Neural cell (in vitro differentiated cells): ENCODE measurements at regions not wholly inside any gene's neighbourhood (a gene's known extent, or its start where the extent isn't known, plus 50 kb on each side); places are given as distances from the start of the nearest gene placed in this dataset.

ENCODE experiments used
- H2AFZ ChIP-seq: fragments of 200-600, 300-800 bp; sonication (generic), shearing (Covaris generic); 2 replicates; pipeline ENCODE4 v1.6.0; 2014; ENCODE audit warnings: low read depth, mild to moderate bottlenecking, antibody characterized with exemption, low read length, moderate library complexity
- H3F3A ChIP-seq: fragments of 200-600 bp; shearing (Covaris generic); 2 replicates; pipeline ENCODE4 v1.6.1; 2016; ENCODE audit warnings: mild to moderate bottlenecking, moderate library complexity, mixed read lengths, antibody characterized with exemption, low read length; ENCODE audit not compliant: insufficient read depth, poor library complexity, severe bottlenecking
- H3K27ac ChIP-seq: fragments of 200-600, 300-800 bp; sonication (generic), shearing (Covaris generic); 2 replicates; pipeline ENCODE4 v1.5.1; 2014; ENCODE audit warnings: mild to moderate bottlenecking, low read length, moderate library complexity
- H3K27me3 ChIP-seq: fragments of 300-800, 200-600 bp; sonication (generic), shearing (Covaris generic); 2 replicates; pipeline ENCODE4 v1.6.0; 2014; ENCODE audit warnings: mild to moderate bottlenecking, low read depth, low read length, moderate library complexity; ENCODE audit not compliant: insufficient read depth
- H3K36me3 ChIP-seq: fragments of 300-800, 200-600 bp; sonication (generic), shearing (Covaris generic); 2 replicates; pipeline ENCODE4 v1.5.1; 2014; ENCODE audit warnings: mild to moderate bottlenecking, antibody characterized with exemption, low read length, moderate library complexity; ENCODE audit not compliant: insufficient read depth
- H3K4me2 ChIP-seq: fragments of 300-800, 200-600 bp; sonication (generic), shearing (Covaris generic); 2 replicates; pipeline ENCODE4 v1.6.0; 2014; ENCODE audit warnings: mild to moderate bottlenecking, low read length
- H3K4me3 ChIP-seq: fragments of 300-800, 200-600 bp; sonication (generic), shearing (Covaris generic); 2 replicates; pipeline ENCODE4 v1.5.1; 2014; ENCODE audit warnings: mild to moderate bottlenecking, low read length, moderate library complexity
- H3K79me2 ChIP-seq: fragments of 200-600 bp; shearing (Covaris generic); replicated peaks from 2 replicates; pipeline ENCODE4 v1.6.0; 2014; ENCODE audit warnings: mild to moderate bottlenecking, low read length, moderate library complexity; ENCODE audit not compliant: insufficient read depth
- H3K9ac ChIP-seq: fragments of 300-800, 200-600 bp; sonication (generic), shearing (Covaris generic); 2 replicates; pipeline ENCODE4 v1.6.1; 2016; ENCODE audit warnings: mild to moderate bottlenecking, low read length, mixed read lengths
- H3K9me2 ChIP-seq: fragments of 200-600 bp; shearing (Covaris generic); 2 replicates; pipeline ENCODE4 v1.6.1; 2016; ENCODE audit warnings: mild to moderate bottlenecking, low read length, mixed read lengths; ENCODE audit not compliant: insufficient read depth
- H3K9me3 ChIP-seq: fragments of 200-600, 300-800 bp; sonication (generic), shearing (Covaris generic); 2 replicates; pipeline ENCODE4 v1.6.1; 2016; ENCODE audit warnings: mild to moderate bottlenecking, mixed run types, low read length, moderate library complexity, mixed read lengths
- H4K20me1 ChIP-seq: fragments of 200-600 bp; shearing (Covaris generic); 2 replicates; pipeline ENCODE4 v1.6.1; 2016; ENCODE audit warnings: mild to moderate bottlenecking, mixed run types; ENCODE audit not compliant: insufficient read depth
- CTCF ChIP-seq: fragments of 450-650 bp; IDR thresholded peaks from 2 replicates; pipeline ENCODE4 v1.5.1; 2014; ENCODE audit warnings: antibody characterized with exemption, mild to moderate bottlenecking, moderate library complexity; ENCODE audit not compliant: poor library complexity, severe bottlenecking
- EP300 ChIP-seq: fragments of 450-650 bp; conservative IDR thresholded peaks from 2 replicates; pipeline ENCODE4 v1.6.1; 2014; ENCODE audit warnings: antibody characterized with exemption, mild to moderate bottlenecking, moderate library complexity; ENCODE audit not compliant: poor library complexity, severe bottlenecking
- EZH2 ChIP-seq: fragments of 200-600, 300-800 bp; shearing (Covaris generic), sonication (generic); IDR thresholded peaks from 2 replicates; pipeline ENCODE4 v1.6.1; 2014; ENCODE audit warnings: antibody characterized with exemption, low read length, borderline replicate concordance, mild to moderate bottlenecking; ENCODE audit not compliant: insufficient read depth, poor library complexity, severe bottlenecking
- MXI1 ChIP-seq: fragments of 450-650 bp; conservative IDR thresholded peaks from 2 replicates; pipeline ENCODE4 v1.6.1; 2014; ENCODE audit warnings: antibody characterized with exemption, mild to moderate bottlenecking; ENCODE audit not compliant: poor library complexity, severe bottlenecking
- POLR2AphosphoS5 ChIP-seq: IDR thresholded peaks from 2 replicates; pipeline ENCODE4 v1.6.1; 2012
- RAD21 ChIP-seq: fragments of 450-650 bp; conservative IDR thresholded peaks from 2 replicates; pipeline ENCODE4 v1.6.1; 2014; ENCODE audit warnings: antibody characterized with exemption, mild to moderate bottlenecking, moderate library complexity
- REST ChIP-seq: IDR thresholded peaks from 2 replicates; pipeline ENCODE4 v1.6.1; 2012; ENCODE audit warnings: borderline replicate concordance
- SMC3 ChIP-seq: fragments of 450-650 bp; conservative IDR thresholded peaks from 2 replicates; pipeline ENCODE4 v1.6.1; 2014; ENCODE audit warnings: antibody characterized with exemption, mild to moderate bottlenecking, moderate library complexity; ENCODE audit not compliant: poor library complexity
- TAF1 ChIP-seq: IDR thresholded peaks from 2 replicates; pipeline ENCODE4 v1.6.1; 2012; ENCODE audit warnings: low read depth

- no peaks in the 10 kb centered on the region for H3K79me2 ChIP-seq
- no peaks in the 10 kb centered on the region for H4K20me1 ChIP-seq
- no peak overlapping the region for H3K4me2 ChIP-seq
- no peak overlapping the region for H3K4me3 ChIP-seq
- no peak overlapping the region for H3K9ac ChIP-seq
- H2AFZ ChIP-seq, result no peak overlapping the region
- no peaks in the 10 kb centered on the region for H3K27me3 ChIP-seq
- H3F3A ChIP-seq, result no peaks in the 10 kb centered on the region
- H3K9me2 ChIP-seq, result no peaks in the 10 kb centered on the region
- no peak for TF ChIP-seq RAD21
- TF ChIP-seq EP300, result no peak
- no peak for TF ChIP-seq TAF1
- TF ChIP-seq SMC3, result no peak
- TF ChIP-seq POLR2AphosphoS5, result no peak
- no peak for TF ChIP-seq MXI1
- TF ChIP-seq EZH2, result no peak
- TF ChIP-seq REST, result no peak
- TF ChIP-seq CTCF, result no peak
- H3K36me3 ChIP-seq, result no peaks in the 10 kb centered on the region
- no peak overlapping the region for H3K27ac ChIP-seq
- H3K9me3 ChIP-seq, result no peaks in the 10 kb centered on the region
Observed at GRCh38 chr7:114108510-114108909, 189.7 kb upstream of the PPP1R3A start.

- Histone ChIP-seq H3K9ac (no peak overlapping the region), H3K27ac (no peak overlapping the region), H3K9me3 (no peaks in the 10 kb centered on the region), H3K4me2 (no peak overlapping the region), H3K79me2 (no peaks in the 10 kb centered on the region), H2AFZ (no peak overlapping the region), H3K27me3 (no peaks in the 10 kb centered on the region), H3K4me3 (no peak overlapping the region), H3F3A (no peaks in the 10 kb centered on the region), H4K20me1 (no peaks in the 10 kb centered on the region), H3K36me3 (no peaks in the 10 kb centered on the region), H3K9me2 (no peaks in the 10 kb centered on the region)
- no peak for TF ChIP-seq SMC3
- no peak for TF ChIP-seq EP300
- TF ChIP-seq MXI1, result no peak
- TF ChIP-seq REST, result no peak
- no peak for TF ChIP-seq EZH2
- TF ChIP-seq POLR2AphosphoS5, result no peak
- TF ChIP-seq RAD21, result no peak
- no peak for TF ChIP-seq CTCF
- no peak for TF ChIP-seq TAF1
Observed at GRCh38 chr7:114107522-114107921, 188.7 kb upstream of the PPP1R3A start.
